Gastroesophageal sphincter (tissue), 4 donors: ENCODE measurements at regions not wholly inside any gene's neighbourhood (a gene's known extent, or its start where the extent isn't known, plus 50 kb on each side); places are given as distances from the start of the nearest gene placed in this dataset.

Experiments used
- ATAC-seq: fragments of 150-250 bp; one replicate; pipeline ENCODE4 v1.9.1; 2016; ENCODE audit warnings: mild to moderate bottlenecking, moderate library complexity
- H3K27ac ChIP-seq, 4 donors: fragments of 200-600 bp; sonication (generic) in 3 of 4; 1 replicate in 3 of 4; 2 replicates in 1 of 4; pipeline ENCODE4 v1.5.1; 2016 to 2019
- H3K27me3 ChIP-seq: fragments of 200-600 bp; sonication (generic); one replicate; pipeline ENCODE4 v1.5.1; 2019
- H3K36me3 ChIP-seq, 2 donors: fragments of 200-600 bp; sonication (generic); one replicate each; pipeline ENCODE4 v1.5.1; 2019; ENCODE audit warnings: control low read depth in 1 of 2
- H3K4me1 ChIP-seq, 3 donors: fragments of 200-600 bp; sonication (generic); 1 replicate in 2 of 3; 2 replicates in 1 of 3; pipeline ENCODE4 v1.5.1; 2016 to 2019; ENCODE audit warnings: control low read depth in 2 of 3
- H3K4me3 ChIP-seq, 2 donors: fragments of 200-600 bp; sonication (generic); one replicate each; pipeline ENCODE4 v1.5.1; 2019; ENCODE audit warnings: mild to moderate bottlenecking in 1 of 2, moderate library complexity in 1 of 2
- H3K9me3 ChIP-seq, 3 donors: fragments of 200-600 bp; sonication (generic); one replicate each; pipeline ENCODE4 v1.5.1; 2017 to 2019; ENCODE audit warnings: control low read depth in 2 of 3
- CTCF ChIP-seq, 4 experiments: fragments of 200-600 bp in 2 of 4; fragments of 450-650 bp in 2 of 4; sonication (generic) in 1 of 4; IDR thresholded peaks; one replicate each; pipeline ENCODE4 v1.5.1; 2017 to 2019; ENCODE audit warnings: antibody characterized with exemption in 4 of 4, mild to moderate bottlenecking in 2 of 4, moderate library complexity in 2 of 4
- EP300 ChIP-seq: sonication (generic); formaldehyde crosslinking; IDR thresholded peaks from one replicate; pipeline ENCODE4 v1.6.1; 2017; ENCODE audit warnings: antibody characterized with exemption, mild to moderate bottlenecking
- POLR2A ChIP-seq, 2 donors: fragments of 450-650 bp; IDR thresholded peaks; one replicate each; pipeline ENCODE4 v1.6.1; 2017; ENCODE audit warnings: antibody characterized with exemption in 2 of 2, mild to moderate bottlenecking in 2 of 2, moderate library complexity in 1 of 2
- POLR2AphosphoS5 ChIP-seq: sonication (generic); formaldehyde crosslinking; IDR thresholded peaks from one replicate; pipeline ENCODE4 v1.6.1; 2017; ENCODE audit warnings: antibody characterized with exemption
- WGBS, 2 donors: methylation state at CpG; one replicate each; pipeline ENCODE4 v1.1.5; 2018; ENCODE audit warnings: low coverage in 1 of 2; 5-methylcytosine and 5-hydroxymethylcytosine counted together

- no peak for ATAC-seq
- TF ChIP-seq EP300 (no peak), CTCF (IDR thresholded peaks at IDR 0.05) (no peak), POLR2A (IDR thresholded peaks at IDR 0.05) (no peak), POLR2AphosphoS5 (no peak)
- no peaks in the 10 kb centered on the region for H3K4me1 ChIP-seq
- H3K9me3 ChIP-seq, result no peaks in the 10 kb centered on the region
- H3K27me3 ChIP-seq, result no peaks in the 10 kb centered on the region
- no peak overlapping the region for H3K27ac ChIP-seq
- H3K4me3 ChIP-seq, result no peak overlapping the region
- H3K36me3 ChIP-seq, result no peaks in the 10 kb centered on the region
- 55 to 74% methylated on average over 2 of the region's 2 CpGs for WGBS, 2 donors
Measured at GRCh38 chr6:92130944-92131343, 1288.4 kb downstream of the EPHA7 start.

- 91 to 97% methylated on average over 4 to 5 of the region's 6 CpGs for WGBS, 2 donors
- Histone ChIP-seq H3K9me3 (no peaks in the 10 kb centered on the region), H3K36me3 (no peaks in the 10 kb centered on the region), H3K4me3 (no peak overlapping the region), H3K4me1 (no peaks in the 10 kb centered on the region), H3K27me3 (no peaks in the 10 kb centered on the region), H3K27ac (no peak overlapping the region)
- no peak for TF ChIP-seq POLR2A (IDR thresholded peaks at IDR 0.05)
- no peak for TF ChIP-seq CTCF (IDR thresholded peaks at IDR 0.05)
- TF ChIP-seq POLR2AphosphoS5, result no peak
- no peak for TF ChIP-seq EP300
- ATAC-seq, result no peak
Measured at GRCh38 chr6:92126983-92127382, 1292.4 kb downstream of the EPHA7 start.

DNA sequence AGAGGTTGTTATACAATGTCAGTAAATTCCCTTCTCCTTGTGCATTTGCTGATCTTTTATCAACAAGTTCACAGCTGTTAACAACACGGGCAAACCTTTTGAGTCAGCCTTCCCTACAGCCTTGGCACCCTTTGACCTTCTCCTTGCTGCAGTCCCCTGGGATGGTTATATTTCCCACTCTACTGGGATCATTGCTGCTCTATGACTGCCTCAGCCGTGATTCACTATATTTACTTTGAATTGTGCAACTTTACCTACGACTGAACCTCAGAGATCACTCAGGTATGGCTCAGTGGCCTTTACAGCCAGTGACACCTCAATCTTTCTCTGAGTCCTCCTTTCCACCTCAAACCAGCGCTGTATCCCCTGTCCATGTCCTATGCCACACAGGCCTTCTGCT lies 1293.3 kb downstream of the EPHA7 start:
- 63 to 86% methylated on average over 2 to 4 of the region's 4 CpGs for WGBS, 2 donors
- no peak overlapping the region for H3K27ac ChIP-seq
- ATAC-seq, result no peak
- H3K9me3 ChIP-seq, result no peaks in the 10 kb centered on the region
- H3K36me3 ChIP-seq, result no peaks in the 10 kb centered on the region
- no peaks in the 10 kb centered on the region for H3K27me3 ChIP-seq
- TF ChIP-seq POLR2A (IDR thresholded peaks at IDR 0.05) (no peak), CTCF (IDR thresholded peaks at IDR 0.05) (no peak), POLR2AphosphoS5 (no peak), EP300 (no peak)
- H3K4me1 ChIP-seq, result no peaks in the 10 kb centered on the region
- H3K4me3 ChIP-seq, result no peak overlapping the region

DNA sequence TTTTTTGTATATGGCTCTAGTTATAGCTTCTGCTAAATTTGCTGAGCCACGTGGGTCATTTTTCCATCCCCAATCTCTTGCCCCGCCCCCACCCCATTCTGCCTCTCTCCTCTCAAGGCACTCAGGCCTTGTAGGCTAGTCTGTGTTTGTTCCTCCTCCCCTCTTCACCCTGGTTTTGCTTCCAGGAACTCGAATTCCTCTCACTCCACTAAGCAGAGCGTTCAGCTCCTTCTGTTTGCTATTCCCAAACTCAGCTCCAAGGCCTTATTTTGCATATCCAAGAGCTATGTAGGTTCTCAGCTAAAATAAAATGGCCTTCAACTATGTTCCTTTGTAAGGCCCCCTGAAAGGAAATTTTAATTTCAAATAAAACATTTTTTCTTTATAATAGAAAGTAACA lies 1293.7 kb downstream of the EPHA7 start:
- H3K27ac ChIP-seq, result no peak overlapping the region
- H3K4me3 ChIP-seq, result no peak overlapping the region
- TF ChIP-seq EP300 (no peak), POLR2A (IDR thresholded peaks at IDR 0.05) (no peak), POLR2AphosphoS5 (no peak), CTCF (IDR thresholded peaks at IDR 0.05) (no peak)
- H3K36me3 ChIP-seq, result no peaks in the 10 kb centered on the region
- WGBS, 2 donors, result 50 to 80% methylated on average over 3 of the region's 4 CpGs
- H3K4me1 ChIP-seq, result no peaks in the 10 kb centered on the region
- no peaks in the 10 kb centered on the region for H3K9me3 ChIP-seq
- ATAC-seq, result no peak
- no peaks in the 10 kb centered on the region for H3K27me3 ChIP-seq

DNA sequence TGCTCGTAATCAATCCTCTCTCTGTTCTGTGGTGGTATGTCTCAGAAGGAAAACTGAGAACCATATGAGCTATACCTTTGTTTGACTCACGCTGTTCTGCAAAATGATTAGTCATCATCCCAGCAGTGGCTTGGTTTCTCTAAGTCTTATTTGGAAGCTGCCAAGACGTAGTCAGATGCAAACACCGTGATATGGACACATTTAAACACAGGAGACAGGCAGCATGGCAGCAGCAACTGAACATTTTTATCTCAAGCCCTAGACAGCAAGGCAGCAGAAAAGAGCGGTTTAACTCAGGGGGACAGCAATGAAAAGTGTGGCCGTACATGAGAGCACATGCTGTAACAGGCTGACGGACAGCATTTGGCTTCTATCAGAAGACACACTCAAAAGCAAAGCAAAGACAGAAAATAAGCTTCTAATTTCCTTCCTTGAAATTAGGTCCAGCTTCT lies 1295.1 kb downstream of the EPHA7 start:
- Histone ChIP-seq H3K36me3 (no peaks in the 10 kb centered on the region), H3K9me3 (no peaks in the 10 kb centered on the region), H3K4me1 (no peaks in the 10 kb centered on the region), H3K4me3 (no peak overlapping the region), H3K27me3 (no peaks in the 10 kb centered on the region), H3K27ac (no peak overlapping the region)
- 42 to 48% methylated on average over 6 of the region's 7 CpGs for WGBS, 2 donors
- TF ChIP-seq CTCF (IDR thresholded peaks at IDR 0.05), result no peak
- no peak for TF ChIP-seq POLR2AphosphoS5
- no peak for TF ChIP-seq POLR2A (IDR thresholded peaks at IDR 0.05)
- TF ChIP-seq EP300, result no peak
- no peak for ATAC-seq
